SK-N-MC (cell line): ENCODE measurements at regions not wholly inside any gene's neighbourhood (a gene's known extent, or its start where the extent isn't known, plus 50 kb on each side); places are given as distances from the start of the nearest gene placed in this dataset.

Source experiments
- EZH2 ChIP-seq: fragments of 200-600 bp; sonication (generic); IDR thresholded peaks from one replicate; pipeline ENCODE4 v1.6.1; 2017; ENCODE audit warnings: antibody characterized with exemption
- POLR2AphosphoS5 ChIP-seq: IDR thresholded peaks from 2 replicates; pipeline ENCODE4 v1.6.1; 2012; ENCODE audit warnings: mild to moderate bottlenecking, low read depth, low read length, borderline replicate concordance

GRCh38 chr12:115210533-115211252 is 526.7 kb upstream of the TBX3 start:
- no peak for TF ChIP-seq EZH2
- TF ChIP-seq POLR2AphosphoS5 = no peak
